DOHH2 (cell line): ENCODE measurements at regions not wholly inside any gene's neighbourhood (a gene's known extent, or its start where the extent isn't known, plus 50 kb on each side); places are given as distances from the start of the nearest gene placed in this dataset.

ENCODE experiments used
- H3F3A ChIP-seq: fragments of 200-600 bp; sonication (generic), shearing (Covaris generic); 2 replicates; pipeline ENCODE4 v1.6.0; 2016; ENCODE audit warnings: antibody characterized with exemption, mild to moderate bottlenecking; ENCODE audit not compliant: control insufficient read depth, insufficient read depth
- H3K27ac ChIP-seq: fragments of 200-600 bp; sonication (generic); 2 replicates; pipeline ENCODE4 v1.5.1; 2014; ENCODE audit warnings: low read depth, mild to moderate bottlenecking, low read length, moderate library complexity
- H3K27me3 ChIP-seq: fragments of 200-600 bp; sonication (generic); 2 replicates; pipeline ENCODE4 v1.6.1; 2014; ENCODE audit warnings: mild to moderate bottlenecking, low read length, mixed read lengths; ENCODE audit not compliant: control insufficient read depth
- H3K36me3 ChIP-seq: fragments of 200-600 bp; sonication (generic); 2 replicates; pipeline ENCODE4 v1.6.1; 2014; ENCODE audit warnings: mild to moderate bottlenecking, low read length, moderate library complexity, mixed read lengths; ENCODE audit not compliant: control insufficient read depth
- H3K4me1 ChIP-seq: fragments of 200-600 bp; sonication (generic); 2 replicates; pipeline ENCODE4 v1.6.1; 2014; ENCODE audit warnings: mild to moderate bottlenecking, low read length, mixed read lengths; ENCODE audit not compliant: control insufficient read depth
- H3K4me2 ChIP-seq: fragments of 200-600 bp; sonication (generic); 2 replicates; pipeline ENCODE4 v1.6.0; 2014; ENCODE audit warnings: mild to moderate bottlenecking, low read length, moderate library complexity
- H3K4me3 ChIP-seq: fragments of 200-600 bp; sonication (generic); 2 replicates; pipeline ENCODE4 v1.5.1; 2014; ENCODE audit warnings: mild to moderate bottlenecking, low read length, mixed read lengths
- H3K79me2 ChIP-seq: fragments of 200-600 bp; sonication (generic); 2 replicates; pipeline ENCODE4 v1.6.1; 2014; ENCODE audit warnings: mild to moderate bottlenecking, low read length, mixed read lengths; ENCODE audit not compliant: control insufficient read depth
- H3K9me2 ChIP-seq: fragments of 200-600 bp; sonication (generic); replicated peaks from 2 replicates; pipeline ENCODE4 v1.6.1; 2014; ENCODE audit warnings: mild to moderate bottlenecking, low read length, mixed read lengths; ENCODE audit not compliant: control insufficient read depth
- H3K9me3 ChIP-seq: fragments of 200-600 bp; sonication (generic); 2 replicates; pipeline ENCODE4 v1.6.1; 2014; ENCODE audit warnings: antibody characterized with exemption, low read length, mixed read lengths; ENCODE audit not compliant: control insufficient read depth, insufficient read depth
- H4K20me1 ChIP-seq: fragments of 200-600 bp; sonication (generic); 2 replicates; pipeline ENCODE4 v1.6.0; 2014; ENCODE audit warnings: low read depth, mild to moderate bottlenecking, antibody characterized with exemption, low read length, moderate library complexity; ENCODE audit not compliant: control insufficient read depth, insufficient read depth
- CTCF ChIP-seq: fragments of 200-600 bp; sonication (generic); IDR thresholded peaks from one replicate; pipeline ENCODE4 v1.5.1; 2014; ENCODE audit warnings: antibody characterized with exemption, mild to moderate bottlenecking, low read depth, low read length; ENCODE audit not compliant: poor library complexity, severe bottlenecking
- EZH2phosphoT487 ChIP-seq: fragments of 200-600 bp; sonication (generic); IDR thresholded peaks from 2 replicates; pipeline ENCODE4 v1.6.1; 2017; ENCODE audit warnings: borderline replicate concordance, mild to moderate bottlenecking, antibody characterized with exemption, low read length, moderate library complexity, mixed read lengths

DNA sequence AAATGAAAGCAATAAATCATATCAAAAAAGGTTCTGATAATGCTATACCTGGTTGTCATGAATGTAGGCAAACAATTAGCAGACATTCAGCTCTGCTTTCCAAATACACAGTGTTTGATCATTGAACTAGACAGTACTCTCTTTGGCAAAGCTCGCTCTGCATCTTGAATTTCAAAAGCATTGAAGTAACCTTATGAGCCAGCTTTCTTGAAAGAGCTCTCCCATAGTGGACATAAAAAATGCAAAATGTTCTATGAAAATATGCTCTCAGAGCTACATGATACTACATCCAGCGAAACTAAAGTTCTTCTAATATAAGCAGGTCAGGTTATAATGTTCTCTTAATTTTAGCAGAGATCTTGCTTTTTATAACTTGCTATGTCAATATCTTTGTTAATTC, 533.4 kb downstream of the CSNK1G3 start:
- Histone ChIP-seq H3K4me3 (no peak overlapping the region), H3K27me3 (no peaks in the 10 kb centered on the region), H4K20me1 (no peaks in the 10 kb centered on the region), H3K9me2 (no peaks in the 10 kb centered on the region), H3F3A (no peaks in the 10 kb centered on the region), H3K4me1 (no peaks in the 10 kb centered on the region), H3K36me3 (no peaks in the 10 kb centered on the region), H3K4me2 (no peak overlapping the region), H3K9me3 (0 out of 2 replicates have a peak, but pooled peaks cover 4% of the 10 kb centered on the region), H3K27ac (no peak overlapping the region), H3K79me2 (no peaks in the 10 kb centered on the region)
- TF ChIP-seq CTCF (no peak), EZH2phosphoT487 (no peak)

DNA sequence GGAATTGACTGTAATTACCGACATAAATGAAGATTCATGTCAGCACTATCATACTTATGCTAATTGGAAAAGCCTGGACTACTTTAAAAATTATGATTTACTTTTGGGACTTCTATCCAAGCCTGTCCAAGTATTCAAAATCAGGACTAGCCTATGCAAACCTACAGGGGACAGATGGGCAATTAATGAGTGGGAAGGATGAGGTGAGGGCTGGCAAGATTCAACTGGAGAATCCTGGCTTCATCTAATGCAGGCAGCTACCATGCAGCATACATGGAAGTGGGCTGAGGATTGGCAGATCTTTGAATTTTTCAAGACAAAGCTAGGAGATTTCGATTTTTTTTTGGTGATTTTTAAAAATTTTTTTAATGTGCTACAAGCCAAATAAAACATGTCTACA, 532.6 kb downstream of the CSNK1G3 start:
- no peaks in the 10 kb centered on the region for H4K20me1 ChIP-seq
- no peaks in the 10 kb centered on the region for H3K79me2 ChIP-seq
- 0 out of 2 replicates have a peak, but pooled peaks cover 5% of the 10 kb centered on the region for H3K9me3 ChIP-seq

DNA sequence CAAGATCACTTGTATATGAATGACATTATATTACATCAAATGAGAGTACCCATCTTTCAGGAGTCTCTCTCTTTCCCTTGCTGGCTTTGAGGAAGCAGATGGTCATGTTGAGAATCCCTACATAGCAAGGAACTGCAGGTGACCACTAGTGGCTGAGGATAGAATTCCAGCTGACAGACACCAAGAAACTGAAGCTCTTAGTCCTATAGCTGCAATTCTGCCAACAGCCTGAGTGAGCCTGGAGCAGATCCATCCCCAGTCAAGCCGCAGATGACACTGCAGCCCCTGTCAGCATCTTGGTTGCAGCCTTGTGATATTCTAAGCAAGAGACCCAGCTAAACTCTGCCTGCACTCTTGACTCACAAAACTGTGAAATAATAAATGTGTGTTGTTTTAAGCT, 531.5 kb downstream of the CSNK1G3 start:
- Histone ChIP-seq H3K9me3 (0 out of 2 replicates have a peak, but pooled peaks cover 6% of the 10 kb centered on the region), H3K4me2 (no peak overlapping the region), H3K27me3 (no peaks in the 10 kb centered on the region), H3K27ac (no peak overlapping the region), H3K36me3 (no peaks in the 10 kb centered on the region), H3F3A (no peaks in the 10 kb centered on the region), H3K9me2 (no peaks in the 10 kb centered on the region), H3K4me3 (no peak overlapping the region), H4K20me1 (no peaks in the 10 kb centered on the region), H3K4me1 (no peaks in the 10 kb centered on the region), H3K79me2 (no peaks in the 10 kb centered on the region)
- TF ChIP-seq EZH2phosphoT487 (no peak), CTCF (peak; percentile 44)

More for the DNA sequence above, 532.6 kb downstream of the CSNK1G3 start:
- Histone ChIP-seq H3K4me1 (no peaks in the 10 kb centered on the region), H3F3A (no peaks in the 10 kb centered on the region), H3K9me2 (no peaks in the 10 kb centered on the region), H3K27me3 (no peaks in the 10 kb centered on the region), H3K27ac (no peak overlapping the region), H3K4me3 (no peak overlapping the region), H3K36me3 (no peaks in the 10 kb centered on the region), H3K4me2 (no peak overlapping the region)
- TF ChIP-seq CTCF (no peak), EZH2phosphoT487 (no peak)
